Panc1 (cell line): ENCODE measurements at regions not wholly inside any gene's neighbourhood (a gene's known extent, or its start where the extent isn't known, plus 50 kb on each side); places are given as distances from the start of the nearest gene placed in this dataset.

ENCODE experiments used
- ATAC-seq: fragments of 200-7000 bp; cut with Tn5 transposase; 2 replicates; pipeline ENCODE4 v1.9.1; 2020; ENCODE audit warnings: mild to moderate bottlenecking, moderate library complexity
- BruUV-seq: library from RNA; stranded (reverse); fragments of 400-500 nt; replicated peaks from 2 replicates; lab custom pipeline; 2021; lab: Mats Ljungman, UMichigan
- CTCF ChIA-PET: fragments of 300-600 bp; sonication (Branson Sonifier 250); formaldehyde crosslinking; loops from one replicate; lab custom pipeline; 2022; ENCODE audit warnings: antibody characterized with exemption; lab: Charles Lee
- POLR2A ChIA-PET: fragments of 300-600 bp; sonication (Branson Sonifier 250); formaldehyde crosslinking; loops from one replicate; lab custom pipeline; 2022; ENCODE audit warnings: antibody characterized with exemption; lab: Charles Lee
- DNase-seq: peaks from one replicate; pipeline ENCODE4 v3.0.0-alpha.2; 2010; ENCODE audit warnings: low read depth, low spot score
- H3K27ac ChIP-seq: 2 replicates; pipeline ENCODE4 v1.5.1; 2011; ENCODE audit warnings: mild to moderate bottlenecking, low read length, inconsistent platforms
- H3K27me3 ChIP-seq: fragments of 200-500 bp; sonication (Bioruptor generic); 2 replicates; pipeline ENCODE4 v1.6.0; 2014; ENCODE audit warnings: low read length, inconsistent platforms; ENCODE audit not compliant: control insufficient read depth, insufficient read depth
- H3K36me3 ChIP-seq: fragments of 200-500 bp; sonication (Bioruptor generic); 2 replicates; pipeline ENCODE4 v1.5.1; 2014; ENCODE audit warnings: inconsistent platforms, mild to moderate bottlenecking, low read length, moderate library complexity; ENCODE audit not compliant: control insufficient read depth, insufficient read depth
- H3K4me1 ChIP-seq: 2 replicates; pipeline ENCODE4 v1.5.1; 2011; ENCODE audit warnings: inconsistent platforms, mild to moderate bottlenecking, low read length, moderate library complexity; ENCODE audit not compliant: control insufficient read depth, insufficient read depth
- H3K4me3 ChIP-seq, 2 experiments: 2 replicates each; pipeline ENCODE4 v1.5.1; 2011 to 2012; ENCODE audit warnings: low read depth in 2 of 2, low read length in 2 of 2, mild to moderate bottlenecking in 2 of 2, inconsistent platforms in 1 of 2, moderate library complexity in 1 of 2
- H3K9me3 ChIP-seq: fragments of 200-500 bp; sonication (Bioruptor generic); 2 replicates; pipeline ENCODE4 v1.5.1; 2014; ENCODE audit warnings: low read depth, mild to moderate bottlenecking, inconsistent platforms, low read length, moderate library complexity; ENCODE audit not compliant: control insufficient read depth, insufficient read depth
- POLR2AphosphoS5 ChIP-seq: IDR thresholded peaks from 2 replicates; pipeline ENCODE4 v1.6.1; 2012; ENCODE audit warnings: mild to moderate bottlenecking, low read depth, low read length, moderate library complexity
- REST ChIP-seq, 2 experiments: IDR thresholded peaks; 2 replicates each; pipeline ENCODE4 v1.6.1; 2011 to 2012; ENCODE audit warnings: low read depth in 2 of 2, control low read depth in 1 of 2, low read length in 1 of 2, mild to moderate bottlenecking in 1 of 2, moderate library complexity in 1 of 2; ENCODE audit not compliant: insufficient read depth in 1 of 2
- SIN3A ChIP-seq: IDR thresholded peaks from 2 replicates; pipeline ENCODE4 v1.6.1; 2012; ENCODE audit warnings: low read depth, mild to moderate bottlenecking, low read length, moderate library complexity, borderline replicate concordance; ENCODE audit not compliant: insufficient read depth
- TCF7L2 ChIP-seq: IDR thresholded peaks from 2 replicates; pipeline ENCODE4 v1.6.1; 2011; ENCODE audit warnings: mild to moderate bottlenecking, low read depth, low read length, inconsistent platforms
- in situ Hi-C: cut with HindIII; loops from 2 replicates; pipeline ENCODE4 v1.10.0; 2016; ENCODE audit warnings: low sequenced_read_pairs, low pct_unique_long_range_greater_than_20kb
- intact Hi-C: fragments of 100-400 bp; cut with micrococcal nuclease; formaldehyde crosslinking; loops from one replicate; pipeline ENCODE4 v1.10.0; 2022; ENCODE audit not compliant: unreplicated experiment
- TF ChIP-seq, protein P1 (sequence below): fragments of 450-650 bp; IDR thresholded peaks from 2 replicates; pipeline ENCODE4 v1.5.1; 2017; ENCODE audit warnings: mild to moderate bottlenecking

DNA sequence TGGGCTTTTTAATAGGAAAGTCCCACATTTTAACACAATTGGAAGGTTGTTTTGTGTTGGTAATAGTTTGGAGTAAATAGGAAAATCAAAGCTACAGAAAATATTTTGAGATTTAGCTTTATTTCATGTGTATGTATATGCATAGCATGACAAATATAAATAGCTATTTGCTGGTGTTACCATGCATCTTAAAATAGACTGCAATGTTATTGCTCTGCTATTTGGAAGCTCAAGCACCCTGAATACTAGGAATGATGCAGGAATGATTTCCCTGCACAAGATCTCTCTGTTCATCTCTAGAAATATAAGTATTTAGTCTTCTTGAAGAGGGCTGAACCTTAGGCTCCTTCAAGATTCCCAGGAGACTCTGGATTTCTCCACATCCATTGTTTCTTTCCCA, 268.3 kb upstream of the POGK start:
- in situ Hi-C loops (no loop called here), intact Hi-C loops (no loop called here)
- H3K27ac ChIP-seq, result no peak overlapping the region
- TF ChIP-seq TCF7L2 (no peak), REST (IDR thresholded peaks at IDR 0.05; ENCODE audit: insufficient read depth in 1 of 2, low read depth in 2 of 2, low read length in 1 of 2) (no peak)
- TF ChIP-seq, protein P1, sequence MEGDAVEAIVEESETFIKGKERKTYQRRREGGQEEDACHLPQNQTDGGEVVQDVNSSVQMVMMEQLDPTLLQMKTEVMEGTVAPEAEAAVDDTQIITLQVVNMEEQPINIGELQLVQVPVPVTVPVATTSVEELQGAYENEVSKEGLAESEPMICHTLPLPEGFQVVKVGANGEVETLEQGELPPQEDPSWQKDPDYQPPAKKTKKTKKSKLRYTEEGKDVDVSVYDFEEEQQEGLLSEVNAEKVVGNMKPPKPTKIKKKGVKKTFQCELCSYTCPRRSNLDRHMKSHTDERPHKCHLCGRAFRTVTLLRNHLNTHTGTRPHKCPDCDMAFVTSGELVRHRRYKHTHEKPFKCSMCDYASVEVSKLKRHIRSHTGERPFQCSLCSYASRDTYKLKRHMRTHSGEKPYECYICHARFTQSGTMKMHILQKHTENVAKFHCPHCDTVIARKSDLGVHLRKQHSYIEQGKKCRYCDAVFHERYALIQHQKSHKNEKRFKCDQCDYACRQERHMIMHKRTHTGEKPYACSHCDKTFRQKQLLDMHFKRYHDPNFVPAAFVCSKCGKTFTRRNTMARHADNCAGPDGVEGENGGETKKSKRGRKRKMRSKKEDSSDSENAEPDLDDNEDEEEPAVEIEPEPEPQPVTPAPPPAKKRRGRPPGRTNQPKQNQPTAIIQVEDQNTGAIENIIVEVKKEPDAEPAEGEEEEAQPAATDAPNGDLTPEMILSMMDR, result no peak
- CTCF ChIA-PET, result no interaction called here
- POLR2A ChIA-PET, result no interaction called here
- H3K4me1 ChIP-seq, result no peaks in the 10 kb centered on the region
- no peak overlapping the region for H3K4me3 ChIP-seq
- no peaks in the 10 kb centered on the region for H3K36me3 ChIP-seq
- ATAC-seq, result no peak
- H3K27me3 ChIP-seq, result no peaks in the 10 kb centered on the region
- no peaks in the 10 kb centered on the region for H3K9me3 ChIP-seq
- BruUV-seq, result no TSS peak
- DNase-seq, result no peak

DNA sequence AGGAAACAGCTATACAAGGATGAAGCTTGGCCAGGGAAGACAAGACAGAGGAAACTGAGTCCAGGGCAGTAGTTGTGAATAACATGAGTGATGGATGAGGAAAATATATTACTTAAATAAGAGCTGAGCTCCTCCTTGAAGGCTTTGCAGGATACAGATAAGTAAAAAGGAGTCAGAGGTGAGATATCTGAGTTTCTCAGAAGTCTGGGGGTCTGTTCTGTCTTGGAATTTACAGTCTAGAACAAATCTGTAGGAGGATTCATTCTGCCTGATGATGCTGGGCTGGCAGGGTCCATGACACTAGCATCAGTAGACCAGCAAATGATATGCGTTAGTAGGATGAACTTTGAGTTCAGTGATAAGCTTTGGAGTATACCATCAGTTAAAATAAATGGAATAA, 266.1 kb upstream of the POGK start:
- H3K4me3 ChIP-seq, result no peak overlapping the region
- ATAC-seq, result no peak
- no TSS peak for BruUV-seq
- no peak overlapping the region for H3K27ac ChIP-seq
- no peak for DNase-seq
- no peaks in the 10 kb centered on the region for H3K27me3 ChIP-seq
- in situ Hi-C loops, result no loop called here
- no peak for TF ChIP-seq SIN3A
- no peak for TF ChIP-seq POLR2AphosphoS5
- TF ChIP-seq, protein P1, result no peak
- TF ChIP-seq TCF7L2, result no peak
- no peak for TF ChIP-seq REST (IDR thresholded peaks at IDR 0.05; ENCODE audit: insufficient read depth in 1 of 2, low read depth in 2 of 2, low read length in 1 of 2)
- ChIA-PET POLR2A (interaction anchor here (0.6 kb wide), 1 partner anchor 31 kb away, joined by 3 read pairs; no protein-coding TSS in a partner anchor), CTCF (no interaction called here)
- intact Hi-C loops, result no loop called here
- no peaks in the 10 kb centered on the region for H3K9me3 ChIP-seq
- H3K4me1 ChIP-seq, result no peaks in the 10 kb centered on the region
- no peaks in the 10 kb centered on the region for H3K36me3 ChIP-seq
